ENCODE measurements at regions not wholly inside any gene's neighbourhood (a gene's known extent, or its start where the extent isn't known, plus 50 kb on each side); places are given as distances from the start of the nearest gene placed in this dataset.
A peak's percentile ranks its signal among the peaks of the same experiment; 100 is the strongest.
"Not testable (repeated sequence)": the region's sequence is repeated elsewhere in the genome, so short reads cannot be mapped to it uniquely, and the experiment has no call there.

DNA sequence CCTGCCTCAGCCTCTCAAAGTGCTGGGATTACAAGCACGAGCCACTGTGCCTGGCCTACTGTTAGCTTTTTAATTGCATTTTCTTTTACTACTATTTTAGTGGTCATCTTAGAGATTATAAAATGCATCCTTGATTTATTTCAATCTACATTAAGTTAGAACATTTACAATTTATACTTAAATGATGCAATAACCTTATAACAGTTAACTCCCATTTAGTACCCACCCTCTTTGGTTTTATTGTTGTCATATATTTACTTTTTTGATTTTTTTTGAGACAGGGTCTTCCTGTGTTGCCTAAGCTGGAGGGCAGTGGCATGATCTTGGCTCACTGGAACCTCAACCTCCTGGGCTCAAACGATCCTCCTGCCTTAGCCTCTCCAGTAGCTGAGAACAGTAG is 77.3 kb downstream of the PPCDC start:
- no peak for FAIRE-seq
- DNase-seq (ENCODE audit: low spot score) = no peak

- FAIRE-seq (no peak), DNase-seq (ENCODE audit: low spot score) (peak; percentile 82)
Measured at GRCh38 chr15:75104804-75105557, 81.6 kb downstream of the PPCDC start.

DNA sequence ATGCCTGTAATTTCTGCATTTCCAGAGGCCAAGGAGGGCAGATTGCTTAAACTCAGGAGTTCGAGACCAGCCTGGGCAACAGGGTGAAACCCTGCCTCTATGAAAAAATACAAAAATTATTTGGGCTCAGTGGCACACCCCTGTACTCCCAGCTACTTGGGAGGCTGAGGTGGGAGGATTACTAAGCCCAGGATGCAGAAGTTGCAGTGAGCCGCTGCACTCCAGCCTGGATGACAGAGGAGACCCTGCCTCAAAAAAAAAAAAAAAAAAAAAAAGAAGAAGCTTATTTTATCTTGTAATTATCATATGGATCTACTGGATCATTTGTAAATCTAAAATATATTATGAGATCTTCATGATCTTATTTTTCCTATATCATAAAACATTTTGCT is 84.1 kb downstream of the PPCDC start:
- DNase-seq (ENCODE audit: low spot score) (no peak), FAIRE-seq (no peak)

- peak; percentile 85 for DNase-seq (ENCODE audit: low spot score)
Measured at GRCh38 chr15:75107908-75108838, 84.8 kb downstream of the PPCDC start.

GRCh38 chr15:75109021-75109735 is 85.8 kb downstream of the PPCDC start:
- DNase-seq (ENCODE audit: low spot score) (no peak), FAIRE-seq (no peak)

More at GRCh38 chr15:75107908-75108838, 84.8 kb downstream of the PPCDC start:
- FAIRE-seq = no peak

DNA sequence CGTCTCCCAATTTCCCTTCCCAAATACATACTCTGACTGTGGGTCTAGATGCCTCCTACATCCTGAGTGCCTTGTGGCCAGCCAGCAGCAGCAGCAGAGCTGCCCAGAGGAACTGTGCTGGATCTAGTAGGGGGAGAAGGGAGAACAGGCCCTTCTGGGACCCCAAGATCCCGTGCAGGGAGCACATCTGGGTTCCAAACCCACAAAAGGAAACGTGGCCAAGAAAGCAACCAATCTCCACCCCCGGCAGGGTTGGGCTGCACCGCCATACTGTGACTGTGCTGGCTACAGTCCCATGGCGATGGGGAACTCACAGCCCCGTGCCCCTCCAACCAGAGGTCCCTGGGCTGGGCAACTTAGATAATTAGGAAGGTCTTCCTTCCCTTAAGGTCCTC is 86.3 kb downstream of the PPCDC start:
- DNase-seq (ENCODE audit: low spot score) (no peak), FAIRE-seq (no peak)

GRCh38 chr15:75112278-75112847 is 89.0 kb downstream of the PPCDC start:
- no peak for DNase-seq (ENCODE audit: low spot score)
- no peak for FAIRE-seq

GRCh38 chr15:75112848-75113492 is 88.7 kb upstream of the C15orf39 start:
- FAIRE-seq (no peak), DNase-seq (ENCODE audit: low spot score) (no peak)

DNA sequence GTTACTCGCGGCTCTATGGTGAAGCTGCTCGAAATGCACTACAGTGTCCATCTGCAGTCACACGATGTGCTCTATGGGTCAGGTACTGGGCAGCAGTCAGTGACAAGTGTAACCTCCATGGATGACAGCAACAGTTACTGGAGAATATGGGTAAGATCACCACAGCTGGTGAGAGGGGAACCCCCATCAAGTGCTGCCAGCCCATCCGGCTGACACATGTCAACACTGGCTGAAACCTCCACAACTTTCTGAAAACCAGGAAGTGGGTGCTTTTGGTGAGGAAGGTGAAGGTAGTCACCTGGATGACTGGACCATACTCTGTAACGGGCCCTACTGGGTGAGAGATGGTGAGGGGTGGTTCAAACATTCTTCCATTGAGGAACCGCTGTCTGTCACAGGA is 87.4 kb upstream of the C15orf39 start:
- DNase-seq (ENCODE audit: low spot score) (no peak), FAIRE-seq (no peak)

- FAIRE-seq (no peak), DNase-seq (ENCODE audit: low spot score) (no peak)
Measured at GRCh38 chr15:75114796-75115195, 86.9 kb upstream of the C15orf39 start.

- not testable (repeated sequence) for FAIRE-seq; DNase-seq (ENCODE audit: low spot score)
Measured at GRCh38 chr15:75115411-75115913, 86.2 kb upstream of the C15orf39 start.

- not testable (repeated sequence) for FAIRE-seq
Measured at GRCh38 chr15:75116143-75116542, 85.5 kb upstream of the C15orf39 start.

GRCh38 chr15:75117993-75118392 is 83.7 kb upstream of the C15orf39 start:
- FAIRE-seq = no peak

More at GRCh38 chr15:75116143-75116542, 85.5 kb upstream of the C15orf39 start:
- DNase-seq (ENCODE audit: low spot score) = not testable (repeated sequence)

GRCh38 chr15:75119312-75119711 is 82.4 kb upstream of the C15orf39 start:
- DNase-seq (ENCODE audit: low spot score); FAIRE-seq: not testable (repeated sequence)

More at GRCh38 chr15:75117993-75118392, 83.7 kb upstream of the C15orf39 start:
- DNase-seq (ENCODE audit: low spot score) = no peak

GRCh38 chr15:75121491-75121890 is 80.2 kb upstream of the C15orf39 start:
- FAIRE-seq (no peak), DNase-seq (ENCODE audit: low spot score) (no peak)

DNA sequence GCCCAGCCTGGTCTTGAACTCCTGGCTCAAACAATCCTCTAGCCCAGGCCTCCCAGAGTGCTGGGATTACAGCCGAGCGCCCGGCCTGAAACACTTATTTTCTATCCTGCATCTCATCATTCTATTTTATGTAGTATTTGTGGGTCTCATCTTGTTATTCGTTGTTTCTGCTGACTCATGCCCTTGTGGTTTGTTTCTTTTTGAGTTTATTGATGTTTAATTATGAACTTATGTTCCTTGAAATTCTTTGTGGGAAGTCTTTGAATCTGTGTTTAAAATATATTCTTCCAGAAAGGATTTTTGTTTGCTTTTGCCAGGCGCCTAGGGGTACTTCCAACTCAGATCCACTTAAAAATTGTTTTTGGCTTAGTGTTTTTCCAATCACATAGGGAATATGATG is 78.3 kb upstream of the C15orf39 start:
- DNase-seq (ENCODE audit: low spot score) (no peak), FAIRE-seq (no peak)

- FAIRE-seq; DNase-seq (ENCODE audit: low spot score): not testable (repeated sequence)
Measured at GRCh38 chr15:75124278-75124677, 77.4 kb upstream of the C15orf39 start.

- DNase-seq (ENCODE audit: low spot score) (no peak), FAIRE-seq (no peak)
Measured at GRCh38 chr15:75125935-75126334, 75.7 kb upstream of the C15orf39 start.

DNA sequence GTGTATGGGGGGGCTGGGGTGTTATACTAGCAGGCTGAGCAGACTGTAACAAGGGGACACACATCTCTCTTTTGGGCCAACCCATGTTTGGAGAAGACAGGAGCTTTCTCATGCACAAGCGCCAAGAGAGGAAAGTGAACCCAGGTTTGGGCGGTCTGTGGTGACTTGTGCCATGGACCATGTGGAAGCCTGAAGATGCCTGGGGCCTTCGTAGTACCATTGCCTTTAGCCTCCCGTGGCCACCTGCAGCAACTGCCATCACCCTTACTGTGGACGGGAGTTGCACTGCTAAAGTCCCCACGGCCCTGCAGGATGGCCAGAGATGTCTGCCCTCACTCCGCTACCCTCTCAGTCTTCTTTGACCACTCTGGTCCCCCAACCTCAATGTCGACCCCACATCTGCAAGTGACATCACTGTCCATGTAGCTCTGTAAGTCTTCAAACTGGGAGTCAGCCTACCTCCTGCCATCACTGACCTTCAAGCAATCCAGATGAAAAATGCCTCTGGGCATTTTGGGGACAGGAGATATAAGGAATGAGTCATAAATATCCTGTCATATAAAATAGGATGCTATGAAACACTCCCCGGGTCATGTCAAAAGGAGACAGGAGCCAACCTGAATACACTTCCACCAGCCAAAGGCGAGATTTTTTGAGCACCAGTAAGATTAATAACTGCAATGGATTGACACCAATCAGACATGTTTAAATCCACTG is 74.7 kb upstream of the C15orf39 start:
- FAIRE-seq = no peak

GRCh38 chr15:75129788-75130187 is 71.9 kb upstream of the C15orf39 start:
- no peak for DNase-seq (ENCODE audit: low spot score)
- no peak for FAIRE-seq

More for the DNA sequence above, 74.7 kb upstream of the C15orf39 start:
- no peak for DNase-seq (ENCODE audit: low spot score)

All from urothelium cell line (cell line).